ENCODE measurements at regions not wholly inside any gene's neighbourhood (a gene's known extent, or its start where the extent isn't known, plus 50 kb on each side); places are given as distances from the start of the nearest gene placed in this dataset.

DNA sequence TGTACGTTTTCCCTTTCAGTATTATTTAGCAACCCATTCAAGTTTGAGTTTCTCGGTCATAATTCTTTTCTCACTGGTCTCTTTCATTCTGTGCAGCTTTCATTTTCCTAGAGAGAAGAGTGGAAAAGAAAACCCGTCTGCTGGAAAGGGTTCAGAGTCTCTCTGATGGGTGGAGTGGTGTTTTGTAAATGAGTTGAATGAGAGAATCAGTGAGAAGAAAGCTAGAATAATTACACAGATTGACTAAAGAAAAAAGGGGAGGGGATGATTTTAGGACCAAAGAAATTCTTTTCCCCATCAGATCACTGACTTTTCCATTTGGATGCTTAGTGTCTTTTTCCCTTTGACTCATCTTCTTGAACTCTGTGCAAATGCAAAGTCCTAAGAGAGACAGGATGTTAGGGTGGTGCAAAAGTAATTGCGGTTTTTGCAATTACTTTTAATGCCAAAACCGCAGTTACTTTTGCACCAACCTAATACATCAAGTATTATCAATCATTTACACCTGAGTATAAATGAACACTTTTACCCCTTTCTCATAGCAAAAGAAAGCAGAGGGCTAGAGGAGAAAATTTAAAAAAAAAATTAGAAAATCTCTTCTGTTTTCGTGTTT, 242.1 kb upstream of the SP4 start:
- no peak for TF ChIP-seq ZFX (IDR thresholded peaks at IDR 0.05; ENCODE audit: borderline replicate concordance)
- TF ChIP-seq, protein P1, sequence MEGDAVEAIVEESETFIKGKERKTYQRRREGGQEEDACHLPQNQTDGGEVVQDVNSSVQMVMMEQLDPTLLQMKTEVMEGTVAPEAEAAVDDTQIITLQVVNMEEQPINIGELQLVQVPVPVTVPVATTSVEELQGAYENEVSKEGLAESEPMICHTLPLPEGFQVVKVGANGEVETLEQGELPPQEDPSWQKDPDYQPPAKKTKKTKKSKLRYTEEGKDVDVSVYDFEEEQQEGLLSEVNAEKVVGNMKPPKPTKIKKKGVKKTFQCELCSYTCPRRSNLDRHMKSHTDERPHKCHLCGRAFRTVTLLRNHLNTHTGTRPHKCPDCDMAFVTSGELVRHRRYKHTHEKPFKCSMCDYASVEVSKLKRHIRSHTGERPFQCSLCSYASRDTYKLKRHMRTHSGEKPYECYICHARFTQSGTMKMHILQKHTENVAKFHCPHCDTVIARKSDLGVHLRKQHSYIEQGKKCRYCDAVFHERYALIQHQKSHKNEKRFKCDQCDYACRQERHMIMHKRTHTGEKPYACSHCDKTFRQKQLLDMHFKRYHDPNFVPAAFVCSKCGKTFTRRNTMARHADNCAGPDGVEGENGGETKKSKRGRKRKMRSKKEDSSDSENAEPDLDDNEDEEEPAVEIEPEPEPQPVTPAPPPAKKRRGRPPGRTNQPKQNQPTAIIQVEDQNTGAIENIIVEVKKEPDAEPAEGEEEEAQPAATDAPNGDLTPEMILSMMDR (IDR thresholded peaks at IDR 0.05): no peak
- H3K27ac ChIP-seq: no peak overlapping the region

DNA sequence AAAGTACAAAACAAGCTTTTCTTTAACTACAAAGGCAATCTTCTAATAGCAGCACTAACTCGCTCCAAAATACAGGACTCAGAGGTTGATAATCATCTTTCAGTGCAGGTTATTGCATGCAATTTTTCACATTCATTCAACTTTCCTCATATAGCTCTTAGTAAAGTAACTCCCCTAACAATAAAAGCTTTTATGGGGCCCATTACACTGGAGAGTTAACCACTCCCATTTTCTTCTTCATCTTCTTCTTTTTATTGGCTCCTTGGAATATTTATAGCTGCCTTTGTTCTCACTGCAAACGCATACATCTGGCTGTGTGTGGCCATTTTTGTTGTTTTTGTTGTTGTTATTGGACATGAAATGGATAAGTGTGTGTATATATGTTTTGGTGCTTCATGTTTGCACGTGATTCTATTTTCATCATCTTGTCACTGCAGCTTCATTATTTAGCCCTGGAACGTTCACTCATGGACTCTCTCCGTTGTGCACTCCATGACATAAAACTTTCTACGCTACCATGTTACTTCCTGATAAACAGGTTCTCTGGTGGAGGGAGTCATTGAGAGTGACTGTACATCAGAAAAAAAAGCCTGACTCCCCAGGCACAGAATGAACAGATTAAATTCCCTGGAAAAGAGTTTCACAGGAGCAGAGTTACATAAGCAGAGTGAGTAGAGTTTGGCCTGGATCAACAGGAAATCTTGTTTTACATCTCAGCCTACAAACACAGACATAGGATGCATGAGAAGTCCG, 236.4 kb upstream of the SP4 start:
- TF ChIP-seq ZFX (IDR thresholded peaks at IDR 0.05; ENCODE audit: borderline replicate concordance): no peak
- TF ChIP-seq, protein P1 (IDR thresholded peaks at IDR 0.05): no peak
- no peak overlapping the region for H3K27ac ChIP-seq

DNA sequence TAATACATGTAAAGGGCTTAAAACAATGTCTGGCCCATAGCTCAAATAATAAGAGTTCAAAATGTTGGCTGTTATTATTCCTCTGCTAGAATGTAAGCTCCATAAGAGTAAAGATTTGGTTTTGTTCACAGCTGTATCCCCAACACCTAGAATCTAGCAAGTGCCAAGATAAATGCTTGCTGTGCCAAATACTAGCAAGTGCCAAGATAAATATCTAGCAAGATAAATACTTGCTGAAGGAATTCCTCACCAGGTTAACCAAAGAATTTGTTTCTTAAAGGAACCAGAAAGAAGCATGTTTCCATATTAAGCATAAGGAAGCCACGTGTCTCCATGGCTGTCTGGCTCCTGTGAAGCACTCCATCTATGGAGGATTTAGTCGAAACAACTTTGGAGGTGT, 235.2 kb upstream of the SP4 start:
- H3K27ac ChIP-seq: no peak overlapping the region
- TF ChIP-seq, protein P1 (IDR thresholded peaks at IDR 0.05): no peak
- TF ChIP-seq ZFX (IDR thresholded peaks at IDR 0.05; ENCODE audit: borderline replicate concordance): no peak

DNA sequence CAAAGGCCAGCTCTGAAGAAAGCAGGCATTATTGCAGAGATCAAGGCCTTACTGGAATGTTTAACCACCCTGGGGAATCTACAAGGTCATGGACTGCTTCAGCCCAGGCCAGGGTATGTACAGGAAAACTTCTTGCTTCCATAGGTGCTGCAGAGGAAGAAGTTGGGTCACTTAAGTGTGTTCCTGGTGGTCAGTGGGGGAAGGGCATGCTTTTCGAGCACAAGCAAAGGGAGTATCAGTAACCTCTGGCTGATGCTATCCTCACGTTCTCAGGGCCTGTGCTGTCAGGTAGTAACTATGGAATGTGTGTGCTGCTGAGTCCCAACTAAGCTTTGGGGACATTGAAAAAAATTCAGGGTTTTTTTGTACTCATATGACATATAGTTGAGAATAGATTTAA, 234.0 kb upstream of the SP4 start:
- TF ChIP-seq, protein P1 (IDR thresholded peaks at IDR 0.05): no peak
- no peak for TF ChIP-seq ZFX (IDR thresholded peaks at IDR 0.05; ENCODE audit: borderline replicate concordance)

DNA sequence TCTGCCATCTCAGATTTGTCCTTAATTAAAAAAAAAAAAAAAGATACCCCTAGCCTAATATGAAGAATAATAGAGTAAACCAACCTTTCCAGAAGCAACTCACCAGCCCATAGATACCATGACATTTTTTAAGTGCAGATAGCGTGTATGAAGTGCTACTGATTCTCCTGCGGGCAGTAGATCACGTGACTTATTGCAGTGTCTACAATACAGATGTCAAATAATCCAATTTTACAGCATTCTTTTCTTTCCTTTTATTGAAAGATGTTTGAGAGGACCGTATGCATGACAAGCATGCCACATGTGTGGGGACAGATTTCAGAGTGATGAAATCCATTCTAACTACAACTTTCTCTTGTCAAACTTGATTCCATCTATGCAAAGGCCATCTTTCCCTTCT, 232.9 kb upstream of the SP4 start:
- H3K27ac ChIP-seq: no peak overlapping the region
- no peak for TF ChIP-seq ZFX (IDR thresholded peaks at IDR 0.05; ENCODE audit: borderline replicate concordance)
- TF ChIP-seq, protein P1 (IDR thresholded peaks at IDR 0.05): no peak

More for the DNA sequence above, 234.0 kb upstream of the SP4 start:
- no peak overlapping the region for H3K27ac ChIP-seq

DNA sequence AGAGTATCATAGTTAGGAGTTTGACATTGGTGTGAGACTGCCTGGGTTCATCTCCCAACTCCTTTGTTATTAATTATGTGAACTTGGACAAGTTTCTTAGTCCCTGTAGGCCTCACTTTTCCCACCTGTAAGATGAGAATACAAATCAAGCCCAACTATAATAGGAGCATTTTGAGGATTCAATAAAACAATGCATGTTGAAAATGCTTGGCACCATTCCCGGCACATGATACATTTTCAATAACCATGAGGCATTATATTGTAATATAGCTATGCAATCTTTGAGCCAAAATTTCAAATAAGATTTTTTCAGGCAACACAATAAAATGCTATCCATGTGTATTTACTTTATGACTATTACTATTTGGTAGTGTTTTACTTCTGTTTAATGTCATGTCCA, 229.0 kb upstream of the SP4 start:
- TF ChIP-seq, protein P1 (IDR thresholded peaks at IDR 0.05): no peak
- no peak for TF ChIP-seq ZFX (IDR thresholded peaks at IDR 0.05; ENCODE audit: borderline replicate concordance)
- H3K27ac ChIP-seq: no peak overlapping the region

DNA sequence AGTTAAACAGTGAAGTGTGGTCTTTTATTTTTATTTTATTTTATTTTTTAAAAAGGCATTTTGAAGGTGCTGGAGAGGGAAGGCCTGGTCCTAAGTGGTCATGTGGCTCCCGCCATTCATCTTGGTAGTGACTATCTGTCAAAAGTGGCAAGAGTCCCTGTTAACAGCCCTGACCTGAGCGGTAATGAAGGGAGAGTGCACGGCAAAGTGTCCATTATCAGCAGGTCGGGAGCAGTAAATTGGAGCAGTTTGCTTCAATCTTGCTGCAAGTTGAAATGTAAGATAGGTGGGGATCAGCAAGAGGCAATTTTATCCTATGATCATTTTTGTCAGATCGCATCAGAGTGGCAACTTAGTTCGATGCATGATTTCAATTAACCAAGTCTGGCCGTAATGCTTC, 227.4 kb upstream of the SP4 start:
- TF ChIP-seq, protein P1 (IDR thresholded peaks at IDR 0.05): no peak
- TF ChIP-seq ZFX (IDR thresholded peaks at IDR 0.05; ENCODE audit: borderline replicate concordance): no peak

More for the DNA sequence above, 227.4 kb upstream of the SP4 start:
- no peak overlapping the region for H3K27ac ChIP-seq
